ENCODE measurements at regions not wholly inside any gene's neighbourhood (a gene's known extent, or its start where the extent isn't known, plus 50 kb on each side); places are given as distances from the start of the nearest gene placed in this dataset.

GRCh38 chr2:47238638-47239037 is 62.3 kb upstream of the CALM2 start:
- no peaks in the 10 kb centered on the region for H3K36me3 ChIP-seq
- H3K27me3 ChIP-seq = no peaks in the 10 kb centered on the region
- TF ChIP-seq CTCF (IDR thresholded peaks at IDR 0.05; ENCODE audit: low read depth, low read length) = no peak
- no peaks in the 10 kb centered on the region for H3K9me3 ChIP-seq (ENCODE audit: low read depth)
- no peak overlapping the region for H3K27ac ChIP-seq
- no peak for DNase-seq (ENCODE audit: low read depth in 1 of 2, low spot score in 1 of 2)
- no peak overlapping the region for H3K4me3 ChIP-seq
- H3K4me1 ChIP-seq (ENCODE audit: low read depth) = peaks cover 25% of the 10 kb centered on the region

GRCh38 chr2:47237375-47238334 is 61.3 kb upstream of the CALM2 start:
- H3K36me3 ChIP-seq = no peaks in the 10 kb centered on the region
- peaks cover 20% of the 10 kb centered on the region for H3K4me1 ChIP-seq (ENCODE audit: low read depth)
- peak; percentile 28 for TF ChIP-seq CTCF (IDR thresholded peaks at IDR 0.05; ENCODE audit: low read depth, low read length)
- no peak overlapping the region for H3K27ac ChIP-seq
- H3K27me3 ChIP-seq = no peaks in the 10 kb centered on the region
- peak in 1 of 2 donors; percentile 98 for DNase-seq (ENCODE audit: low read depth in 1 of 2, low spot score in 1 of 2)
- H3K9me3 ChIP-seq (ENCODE audit: low read depth) = no peaks in the 10 kb centered on the region
- H3K4me3 ChIP-seq = no peak overlapping the region

- no peak for DNase-seq (ENCODE audit: low read depth in 1 of 2, low spot score in 1 of 2)
- peaks cover 12% of the 10 kb centered on the region for H3K4me1 ChIP-seq (ENCODE audit: low read depth)
- TF ChIP-seq CTCF (IDR thresholded peaks at IDR 0.05; ENCODE audit: low read depth, low read length) = no peak
- H3K9me3 ChIP-seq (ENCODE audit: low read depth) = no peaks in the 10 kb centered on the region
- no peak overlapping the region for H3K4me3 ChIP-seq
- no peak overlapping the region for H3K27ac ChIP-seq
- no peaks in the 10 kb centered on the region for H3K27me3 ChIP-seq
- no peaks in the 10 kb centered on the region for H3K36me3 ChIP-seq
Observed at GRCh38 chr2:47236503-47237215, 60.3 kb upstream of the CALM2 start.

GRCh38 chr2:47235132-47235531 is 58.8 kb upstream of the CALM2 start:
- H3K9me3 ChIP-seq (ENCODE audit: low read depth) = no peaks in the 10 kb centered on the region
- no peaks in the 10 kb centered on the region for H3K36me3 ChIP-seq
- peaks cover 10% of the 10 kb centered on the region for H3K4me1 ChIP-seq (ENCODE audit: low read depth)
- H3K4me3 ChIP-seq = no peak overlapping the region
- TF ChIP-seq CTCF (IDR thresholded peaks at IDR 0.05; ENCODE audit: low read depth, low read length) = no peak
- no peak for DNase-seq (ENCODE audit: low read depth in 1 of 2, low spot score in 1 of 2)
- no peak overlapping the region for H3K27ac ChIP-seq
- no peaks in the 10 kb centered on the region for H3K27me3 ChIP-seq

- Histone ChIP-seq H3K27me3 (no peaks in the 10 kb centered on the region), H3K9me3 (ENCODE audit: low read depth) (no peaks in the 10 kb centered on the region), H3K4me1 (ENCODE audit: low read depth) (peaks cover 5% of the 10 kb centered on the region), H3K27ac (no peak overlapping the region), H3K36me3 (no peaks in the 10 kb centered on the region), H3K4me3 (no peak overlapping the region)
- no peak for TF ChIP-seq CTCF (IDR thresholded peaks at IDR 0.05; ENCODE audit: low read depth, low read length)
- no peak for DNase-seq (ENCODE audit: low read depth in 1 of 2, low spot score in 1 of 2)
Observed at GRCh38 chr2:47234456-47234855, 58.1 kb upstream of the CALM2 start.

All from cardiac muscle cell (in vitro differentiated cells and primary cell).